IMR-90 (cell line): ENCODE measurements at regions not wholly inside any gene's neighbourhood (a gene's known extent, or its start where the extent isn't known, plus 50 kb on each side); places are given as distances from the start of the nearest gene placed in this dataset.

ENCODE experiments used
- ATAC-seq: fragments of 200-7000 bp; cut with Tn5 transposase; 2 replicates; pipeline ENCODE4 v1.9.1; 2020; ENCODE audit warnings: low read depth, mild to moderate bottlenecking, moderate library complexity
- BruUV-seq: library from RNA; stranded (reverse); fragments of 400-500 nt; replicated peaks from 2 replicates; lab custom pipeline; 2021; lab: Mats Ljungman, UMichigan
- CTCF ChIA-PET: fragments of 300-600 bp; formaldehyde crosslinking; extraction: SDS; loops from one replicate; lab custom pipeline; 2021; ENCODE audit warnings: antibody characterized with exemption; lab: Yijun Ruan, JAX
- POLR2A ChIA-PET: fragments of 300-600 bp; sonication (Branson Sonifier 250); formaldehyde crosslinking; loops from one replicate; lab custom pipeline; 2022; ENCODE audit warnings: antibody characterized with exemption; ENCODE audit not compliant: unreplicated experiment; lab: Charles Lee
- DNase-seq: peaks from one replicate; pipeline ENCODE4 v3.0.0; 2013
- H2AFZ ChIP-seq: replicated peaks from 2 replicates; pipeline ENCODE3; 2013; ENCODE audit warnings: low read length, mild to moderate bottlenecking; ENCODE audit not compliant: poor library complexity
- H2AK5ac ChIP-seq: 2 replicates; pipeline ENCODE4 v1.6.1; 2013; ENCODE audit warnings: low read depth, low read length, inconsistent platforms
- H2AK9ac ChIP-seq: replicated peaks from 2 replicates; pipeline ENCODE3; 2013; ENCODE audit warnings: mild to moderate bottlenecking, low read depth, low read length, moderate library complexity; ENCODE audit not compliant: poor library complexity
- H2BK120ac ChIP-seq: 2 replicates; pipeline ENCODE4 v1.6.1; 2013; ENCODE audit warnings: low read depth, low read length, inconsistent platforms
- H2BK15ac ChIP-seq: 3 replicates; pipeline ENCODE4 v1.6.1; 2013; ENCODE audit warnings: low read depth, low read length, inconsistent platforms
- H2BK20ac ChIP-seq: 2 replicates; pipeline ENCODE4 v1.6.1; 2013; ENCODE audit warnings: low read depth, mild to moderate bottlenecking, inconsistent platforms, low read length, moderate library complexity
- H2BK5ac ChIP-seq: 2 replicates; pipeline ENCODE4 v1.6.1; 2013; ENCODE audit warnings: mild to moderate bottlenecking, low read depth, low read length, inconsistent platforms; ENCODE audit not compliant: poor library complexity, severe bottlenecking
- H3K14ac ChIP-seq: replicated peaks from 2 replicates; pipeline ENCODE4 v1.6.1; 2013; ENCODE audit warnings: low read depth, low read length, inconsistent platforms
- H3K18ac ChIP-seq: 2 replicates; pipeline ENCODE4 v1.6.1; 2013; ENCODE audit warnings: low read depth, low read length, control low read depth
- H3K23ac ChIP-seq: 2 replicates; pipeline ENCODE4 v1.6.1; 2013; ENCODE audit warnings: low read depth, low read length, inconsistent platforms
- H3K27ac ChIP-seq: 2 replicates; pipeline ENCODE4 v1.5.1; 2013; ENCODE audit warnings: mild to moderate bottlenecking, control low read depth, low read length; ENCODE audit not compliant: insufficient read depth
- H3K27me3 ChIP-seq: 2 replicates; pipeline ENCODE4 v1.6.1; 2013; ENCODE audit warnings: low read length; ENCODE audit not compliant: control insufficient read depth, insufficient read depth
- H3K36me3 ChIP-seq: 2 replicates; pipeline ENCODE4 v1.6.1; 2013; ENCODE audit warnings: low read length, mixed read lengths; ENCODE audit not compliant: control insufficient read depth, insufficient read depth
- H3K4ac ChIP-seq: 2 replicates; pipeline ENCODE4 v1.6.1; 2013; ENCODE audit warnings: low read depth, low read length, inconsistent platforms
- H3K4me1 ChIP-seq: 2 replicates; pipeline ENCODE4 v1.6.1; 2013; ENCODE audit warnings: low read length, mixed read lengths; ENCODE audit not compliant: control insufficient read depth, insufficient read depth
- H3K4me2 ChIP-seq: 2 replicates; pipeline ENCODE4 v1.6.1; 2013; ENCODE audit warnings: low read depth, mild to moderate bottlenecking, control low read depth, low read length, moderate library complexity
- H3K4me3 ChIP-seq: 2 replicates; pipeline ENCODE4 v1.5.1; 2013; ENCODE audit warnings: low read depth, mild to moderate bottlenecking, control low read depth, low read length, moderate library complexity; ENCODE audit not compliant: insufficient read depth
- H3K56ac ChIP-seq: 2 replicates; pipeline ENCODE4 v1.6.1; 2013; ENCODE audit warnings: low read length, inconsistent platforms; ENCODE audit not compliant: insufficient read depth; ENCODE audit errors: extremely low read depth
- H3K79me1 ChIP-seq, 2 experiments: 2 replicates each; pipeline ENCODE4 v1.6.1; 2013; ENCODE audit warnings: low read length in 2 of 2, inconsistent platforms in 1 of 2, low read depth in 1 of 2
- H3K9ac ChIP-seq: 2 replicates; pipeline ENCODE4 v1.6.1; 2013; ENCODE audit warnings: low read depth, low read length, control low read depth
- H3K9me1 ChIP-seq: 2 replicates; pipeline ENCODE4 v1.6.1; 2013; ENCODE audit warnings: low read length, inconsistent platforms; ENCODE audit not compliant: insufficient read depth
- H3K9me3 ChIP-seq: 2 replicates; pipeline ENCODE4 v1.6.1; 2013; ENCODE audit warnings: low read length; ENCODE audit not compliant: control insufficient read depth, insufficient read depth
- H4K20me1 ChIP-seq: 2 replicates; pipeline ENCODE4 v1.6.1; 2013; ENCODE audit warnings: low read length, inconsistent platforms; ENCODE audit not compliant: insufficient read depth
- H4K5ac ChIP-seq: 2 replicates; pipeline ENCODE4 v1.6.1; 2013; ENCODE audit warnings: mild to moderate bottlenecking, low read depth, low read length, control low read depth
- H4K8ac ChIP-seq, 2 experiments: 2 replicates each; pipeline ENCODE4 v1.6.1; 2013; ENCODE audit warnings: low read depth in 2 of 2, low read length in 2 of 2, control low read depth in 1 of 2, inconsistent platforms in 1 of 2
- H4K91ac ChIP-seq: 2 replicates; pipeline ENCODE4 v1.6.1; 2013; ENCODE audit warnings: low read depth, low read length, inconsistent platforms; ENCODE audit not compliant: insufficient read depth
- BHLHE40 ChIP-seq: fragments of 150-350 bp; IDR thresholded peaks from 2 replicates; pipeline ENCODE4 v1.6.1; 2016; ENCODE audit warnings: mild to moderate bottlenecking, low read depth, low read length
- CEBPB ChIP-seq: IDR thresholded peaks from 2 replicates; pipeline ENCODE4 v1.6.1; 2012; ENCODE audit warnings: low read depth, low read length, improper control_type of control experiment
- ELK1 ChIP-seq: fragments of 150-350 bp; IDR thresholded peaks from 2 replicates; pipeline ENCODE4 v1.6.1; 2016; ENCODE audit warnings: low read depth, mild to moderate bottlenecking, low read length, moderate library complexity, borderline replicate concordance
- FOS ChIP-seq: fragments of 150-350 bp; IDR thresholded peaks from 2 replicates; pipeline ENCODE4 v1.6.1; 2016; ENCODE audit warnings: low read depth, low read length
- MAFK ChIP-seq: IDR thresholded peaks from 2 replicates; pipeline ENCODE4 v1.6.1; 2012; ENCODE audit warnings: low read depth, low read length, improper control_type of control experiment
- MAZ ChIP-seq: IDR thresholded peaks from 2 replicates; pipeline ENCODE4 v1.6.1; 2012; ENCODE audit warnings: low read depth, mild to moderate bottlenecking, low read length, improper control_type of control experiment, moderate library complexity, borderline replicate concordance
- MXI1 ChIP-seq: IDR thresholded peaks from 2 replicates; pipeline ENCODE4 v1.6.1; 2012; ENCODE audit warnings: low read depth, mild to moderate bottlenecking, low read length, moderate library complexity, borderline replicate concordance
- NFE2L2 ChIP-seq: fragments of 150-350 bp; IDR thresholded peaks from 2 replicates; pipeline ENCODE4 v1.6.1; 2016; ENCODE audit warnings: low read depth, mild to moderate bottlenecking, low read length
- POLR2A ChIP-seq: IDR thresholded peaks from 2 replicates; pipeline ENCODE4 v1.6.1; 2012; ENCODE audit warnings: mild to moderate bottlenecking, low read depth, low read length
- RAD21 ChIP-seq: IDR thresholded peaks from 2 replicates; pipeline ENCODE4 v1.6.1; 2012; ENCODE audit warnings: low read length, improper control_type of control experiment
- RFX5 ChIP-seq: IDR thresholded peaks from 2 replicates; pipeline ENCODE4 v1.8.0; 2012; ENCODE audit warnings: low read depth, mild to moderate bottlenecking, low read length, moderate library complexity
- USF2 ChIP-seq: fragments of 150-350 bp; IDR thresholded peaks from 2 replicates; pipeline ENCODE4 v1.6.1; 2017; ENCODE audit warnings: mild to moderate bottlenecking, antibody characterized with exemption, low read length, low read depth
- WGBS, 2 experiments: methylation state at CpG; one replicate each; pipeline versions ENCODE4 v1.1.5 to v1.1.7; 2013; ENCODE audit warnings: missing lambda C conversion rate in 2 of 2; ENCODE audit not compliant: insufficient read length in 1 of 2; ENCODE audit errors: extremely low coverage in 2 of 2; 5-methylcytosine and 5-hydroxymethylcytosine counted together
- dilution Hi-C: fragments of 300-500 bp; cut with HindIII; formaldehyde crosslinking; loops from one replicate; pipeline ENCODE4 v1.14.3; 2018; ENCODE audit warnings: low sequenced_read_pairs; ENCODE audit not compliant: unreplicated experiment
- in situ Hi-C: fragments of 300-500 bp; cut with MboI; formaldehyde crosslinking; loops from 3 replicates; pipeline ENCODE4 v1.14.3; 2019; ENCODE audit warnings: low sequenced_read_pairs, inconsistent platforms, mixed read lengths
- intact Hi-C: fragments of 100-400 bp; cut with micrococcal nuclease; formaldehyde crosslinking; loops from 2 replicates; pipeline ENCODE4 v1.10.0; 2022
- TF ChIP-seq, protein P1 (sequence below): conservative IDR thresholded peaks from 2 replicates; pipeline ENCODE4 v1.5.1; 2012; ENCODE audit warnings: mild to moderate bottlenecking, low read depth, low read length, improper control_type of control experiment

GRCh38 chr20:57109571-57109953 is 156.9 kb downstream of the BMP7 start:
- no peak overlapping the region for H3K56ac ChIP-seq
- ChIA-PET POLR2A (no interaction called here), CTCF (no interaction called here)
- no peak overlapping the region for H2BK120ac ChIP-seq
- H3K36me3 ChIP-seq, result no peaks in the 10 kb centered on the region
- dilution Hi-C loops, result no loop called here
- H3K27ac ChIP-seq, result no peak overlapping the region
- no peak overlapping the region for H3K4ac ChIP-seq
- no peak overlapping the region for H2AFZ ChIP-seq
- H3K9me1 ChIP-seq, result no peaks in the 10 kb centered on the region
- no peaks in the 10 kb centered on the region for H3K27me3 ChIP-seq
- intact Hi-C loops, result no loop called here
- in situ Hi-C loops, result no loop called here
- H4K5ac ChIP-seq, result no peak overlapping the region
- no peak for ATAC-seq
- H3K4me3 ChIP-seq, result no peak overlapping the region
- H3K9ac ChIP-seq, result no peak overlapping the region
- no peak overlapping the region for H2AK5ac ChIP-seq
- DNase-seq, result no peak
- no peak overlapping the region for H3K23ac ChIP-seq
- no peak overlapping the region for H4K8ac ChIP-seq
- H2BK15ac ChIP-seq, result no peak overlapping the region
- H4K91ac ChIP-seq, result no peak overlapping the region
- BruUV-seq, result no TSS peak
- 47% methylated on average over 3 of the region's 10 CpGs; no CpG with 5 or more reads in 1 of the 2 experiments for WGBS, 2 experiments
- H3K9me3 ChIP-seq, result peaks cover 22% of the 10 kb centered on the region
- no peaks in the 10 kb centered on the region for H3K4me1 ChIP-seq
- no peak overlapping the region for H3K18ac ChIP-seq
- no peak for TF ChIP-seq USF2
- TF ChIP-seq ELK1, result no peak
- TF ChIP-seq MXI1, result no peak
- TF ChIP-seq RFX5, result no peak
- TF ChIP-seq MAZ, result no peak
- TF ChIP-seq CEBPB, result no peak
- no peak for TF ChIP-seq RAD21
- TF ChIP-seq BHLHE40, result no peak
- no peak for TF ChIP-seq FOS
- TF ChIP-seq, protein P1, sequence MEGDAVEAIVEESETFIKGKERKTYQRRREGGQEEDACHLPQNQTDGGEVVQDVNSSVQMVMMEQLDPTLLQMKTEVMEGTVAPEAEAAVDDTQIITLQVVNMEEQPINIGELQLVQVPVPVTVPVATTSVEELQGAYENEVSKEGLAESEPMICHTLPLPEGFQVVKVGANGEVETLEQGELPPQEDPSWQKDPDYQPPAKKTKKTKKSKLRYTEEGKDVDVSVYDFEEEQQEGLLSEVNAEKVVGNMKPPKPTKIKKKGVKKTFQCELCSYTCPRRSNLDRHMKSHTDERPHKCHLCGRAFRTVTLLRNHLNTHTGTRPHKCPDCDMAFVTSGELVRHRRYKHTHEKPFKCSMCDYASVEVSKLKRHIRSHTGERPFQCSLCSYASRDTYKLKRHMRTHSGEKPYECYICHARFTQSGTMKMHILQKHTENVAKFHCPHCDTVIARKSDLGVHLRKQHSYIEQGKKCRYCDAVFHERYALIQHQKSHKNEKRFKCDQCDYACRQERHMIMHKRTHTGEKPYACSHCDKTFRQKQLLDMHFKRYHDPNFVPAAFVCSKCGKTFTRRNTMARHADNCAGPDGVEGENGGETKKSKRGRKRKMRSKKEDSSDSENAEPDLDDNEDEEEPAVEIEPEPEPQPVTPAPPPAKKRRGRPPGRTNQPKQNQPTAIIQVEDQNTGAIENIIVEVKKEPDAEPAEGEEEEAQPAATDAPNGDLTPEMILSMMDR, result no peak
- no peak for TF ChIP-seq NFE2L2
- TF ChIP-seq MAFK, result no peak
- no peak for TF ChIP-seq POLR2A
- H3K4me2 ChIP-seq, result no peak overlapping the region
- H3K14ac ChIP-seq, result no peak overlapping the region
- no peak overlapping the region for H2BK5ac ChIP-seq
- no peak overlapping the region for H2BK20ac ChIP-seq
- no peaks in the 10 kb centered on the region for H4K20me1 ChIP-seq
- no peaks in the 10 kb centered on the region for H3K79me1 ChIP-seq
- no peak overlapping the region for H2AK9ac ChIP-seq
